Neuronal stem cell (in vitro differentiated cells): ENCODE measurements at regions not wholly inside any gene's neighbourhood (a gene's known extent, or its start where the extent isn't known, plus 50 kb on each side); places are given as distances from the start of the nearest gene placed in this dataset.
A peak's percentile ranks its signal among the peaks of the same experiment; 100 is the strongest.

Source experiments
- DNase-seq: peaks from one replicate; pipeline ENCODE4 v3.0.0-alpha.2; 2013; ENCODE audit warnings: low spot score
- H2AFZ ChIP-seq: one replicate; pipeline ENCODE4 v1.6.1; 2013; ENCODE audit warnings: mild to moderate bottlenecking, low read length, inconsistent platforms
- H2AK5ac ChIP-seq: 2 replicates; pipeline ENCODE4 v1.6.1; 2013; ENCODE audit warnings: low read depth, mild to moderate bottlenecking, inconsistent platforms, low read length, moderate library complexity, mixed read lengths
- H2BK120ac ChIP-seq: 2 replicates; pipeline ENCODE4 v1.6.1; 2013; ENCODE audit warnings: low read depth, mild to moderate bottlenecking, inconsistent platforms, low read length, moderate library complexity, mixed read lengths
- H2BK12ac ChIP-seq: one replicate; pipeline ENCODE4 v1.6.1; 2013; ENCODE audit warnings: low read length, inconsistent platforms
- H2BK15ac ChIP-seq: 2 replicates; pipeline ENCODE4 v1.6.1; 2013; ENCODE audit warnings: mild to moderate bottlenecking, low read length, inconsistent platforms, mixed read lengths
- H2BK5ac ChIP-seq: one replicate; pipeline ENCODE4 v1.6.1; 2013; ENCODE audit warnings: inconsistent platforms, mild to moderate bottlenecking, low read length, moderate library complexity
- H3K14ac ChIP-seq: one replicate; pipeline ENCODE4 v1.6.1; 2013; ENCODE audit warnings: low read length, inconsistent platforms
- H3K18ac ChIP-seq: 2 replicates; pipeline ENCODE4 v1.6.1; 2013; ENCODE audit warnings: low read length, inconsistent platforms
- H3K23ac ChIP-seq: 2 replicates; pipeline ENCODE4 v1.6.1; 2013; ENCODE audit warnings: low read depth, mild to moderate bottlenecking, mixed read lengths, low read length, inconsistent platforms; ENCODE audit not compliant: poor library complexity
- H3K27ac ChIP-seq: replicated peaks from 3 replicates; pipeline ENCODE4 v1.5.1; 2013; ENCODE audit warnings: low read length, inconsistent platforms
- H3K27me3 ChIP-seq, 3 experiments: 2 replicates each; pipeline ENCODE4 v1.6.1; 2013; ENCODE audit warnings: low read length in 3 of 3, mild to moderate bottlenecking in 2 of 3, inconsistent platforms in 1 of 3, low read depth in 1 of 3, mixed read lengths in 1 of 3, moderate library complexity in 1 of 3; ENCODE audit not compliant: control insufficient read depth in 3 of 3, insufficient read depth in 3 of 3
- H3K36me3 ChIP-seq, 2 donors: replicated peaks in 1 of 2; 2 replicates each; pipeline ENCODE4 v1.6.1; 2013; ENCODE audit warnings: low read length in 2 of 2; ENCODE audit not compliant: control insufficient read depth in 2 of 2, insufficient read depth in 2 of 2
- H3K4ac ChIP-seq: 2 replicates; pipeline ENCODE4 v1.6.1; 2013; ENCODE audit warnings: inconsistent platforms, mild to moderate bottlenecking, low read length, moderate library complexity
- H3K4me1 ChIP-seq, 2 donors: 1 replicate in 1 of 2; 2 replicates in 1 of 2; pipeline ENCODE4 v1.6.1; 2013; ENCODE audit warnings: low read length in 2 of 2, low read depth in 1 of 2; ENCODE audit not compliant: control insufficient read depth in 2 of 2, insufficient read depth in 1 of 2
- H3K4me2 ChIP-seq: one replicate; pipeline ENCODE4 v1.6.1; 2013; ENCODE audit warnings: mild to moderate bottlenecking, low read length, inconsistent platforms; ENCODE audit not compliant: insufficient read depth, poor library complexity, severe bottlenecking
- H3K4me3 ChIP-seq, 2 donors: 2 replicates each; pipeline ENCODE4 v1.5.1; 2013; ENCODE audit warnings: low read length in 2 of 2, mild to moderate bottlenecking in 2 of 2, inconsistent platforms in 1 of 2, moderate library complexity in 1 of 2
- H3K79me1 ChIP-seq: one replicate; pipeline ENCODE4 v1.6.1; 2013; ENCODE audit warnings: low read depth, mild to moderate bottlenecking, inconsistent platforms, low read length, moderate library complexity
- H3K9ac ChIP-seq: one replicate; pipeline ENCODE4 v1.6.1; 2013; ENCODE audit warnings: mild to moderate bottlenecking, low read depth, low read length, inconsistent platforms; ENCODE audit not compliant: poor library complexity
- H3K9me3 ChIP-seq, 2 donors: replicated peaks in 1 of 2; 2 replicates each; pipeline versions ENCODE3 to v1.6.1; 2013; ENCODE audit warnings: low read length in 2 of 2, mild to moderate bottlenecking in 2 of 2, inconsistent platforms in 1 of 2, low read depth in 1 of 2, mixed read lengths in 1 of 2, moderate library complexity in 1 of 2; ENCODE audit not compliant: control insufficient read depth in 2 of 2, insufficient read depth in 1 of 2
- H4K8ac ChIP-seq: one replicate; pipeline ENCODE4 v1.6.1; 2013; ENCODE audit warnings: low read depth, mild to moderate bottlenecking, inconsistent platforms, low read length, moderate library complexity
- H4K91ac ChIP-seq: one replicate; pipeline ENCODE4 v1.6.1; 2013; ENCODE audit warnings: low read length, low read depth, mild to moderate bottlenecking, inconsistent platforms; ENCODE audit not compliant: poor library complexity
- WGBS, 2 donors: extraction: QIAGEN DNeasy Blood & Tissue Kit; methylation state at CpG; one replicate each; pipeline ENCODE4 v1.1.7; 2013; ENCODE audit warnings: missing lambda C conversion rate in 2 of 2, mixed read lengths in 1 of 2; ENCODE audit not compliant: insufficient read length in 2 of 2, insufficient replicate concordance in 1 of 2; ENCODE audit errors: extremely low coverage in 2 of 2; 5-methylcytosine and 5-hydroxymethylcytosine counted together

GRCh38 chr9:110058304-110058953, 149.5 kb downstream of the C9orf152 start:
- no peak for DNase-seq

DNA sequence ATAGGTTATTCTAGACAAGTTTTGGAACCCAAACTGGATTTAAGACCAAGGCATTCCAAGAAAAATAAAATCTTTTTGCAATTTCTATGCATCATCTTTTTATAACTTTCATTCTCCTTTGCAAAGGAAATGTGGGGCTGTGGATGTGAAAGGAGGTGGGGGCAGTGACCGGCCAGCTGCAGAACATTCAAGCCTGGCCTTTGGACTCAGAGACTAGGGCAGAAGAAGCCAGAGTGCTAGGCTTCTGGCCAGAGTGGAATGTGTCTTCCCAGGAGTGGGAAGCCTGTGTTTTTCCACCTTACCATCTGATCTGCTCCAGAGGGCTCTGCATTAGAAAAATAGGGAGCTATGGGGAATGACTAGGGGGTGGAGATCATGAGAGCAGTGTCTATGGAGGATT, 148.5 kb downstream of the C9orf152 start:
- no peak overlapping the region for H3K4me2 ChIP-seq
- no peak for DNase-seq
- H2BK5ac ChIP-seq: no peak overlapping the region
- no peak overlapping the region for H4K8ac ChIP-seq
- H3K14ac ChIP-seq: no peak overlapping the region
- H2AK5ac ChIP-seq: no peak overlapping the region
- H3K9ac ChIP-seq: no peak overlapping the region
- H3K9me3 ChIP-seq: peaks cover 0 to 10% of the 10 kb centered on the region in 2 donors
- H2BK12ac ChIP-seq: no peak overlapping the region
- peaks cover 5% of the 10 kb centered on the region for H3K79me1 ChIP-seq
- no peak overlapping the region for H3K18ac ChIP-seq
- peaks cover 0 to 2% of the 10 kb centered on the region in 2 donors for H3K4me1 ChIP-seq
- WGBS, 2 donors: no CpG with 5 or more reads among the region's 1 CpG
- H3K23ac ChIP-seq: no peak overlapping the region
- H3K36me3 ChIP-seq: peaks cover 7 to 80% of the 10 kb centered on the region in 2 donors
- no peak overlapping the region for H2BK15ac ChIP-seq
- no peak overlapping the region for H3K4me3 ChIP-seq
- H3K27ac ChIP-seq: no peak overlapping the region
- no peak overlapping the region for H3K4ac ChIP-seq
- no peak overlapping the region for H4K91ac ChIP-seq
- H2BK120ac ChIP-seq: no peak overlapping the region
- H2AFZ ChIP-seq: no peak overlapping the region
- no peaks in the 10 kb centered on the region for H3K27me3 ChIP-seq

More at GRCh38 chr9:110058304-110058953, 149.5 kb downstream of the C9orf152 start:
- Histone ChIP-seq H3K4me1 (peaks cover 0 to 2% of the 10 kb centered on the region in 2 donors), H3K23ac (no peak overlapping the region), H3K27me3 (no peaks in the 10 kb centered on the region), H3K18ac (no peak overlapping the region), H2AFZ (no peak overlapping the region), H3K4me2 (no peak overlapping the region), H3K27ac (no peak overlapping the region), H2AK5ac (no peak overlapping the region), H4K8ac (no peak overlapping the region), H2BK12ac (no peak overlapping the region), H2BK5ac (no peak overlapping the region), H2BK15ac (no peak overlapping the region), H2BK120ac (no peak overlapping the region), H3K14ac (no peak overlapping the region), H3K9ac (no peak overlapping the region), H3K9me3 (peaks cover 0 to 7% of the 10 kb centered on the region in 2 donors), H4K91ac (no peak overlapping the region), H3K4ac (no peak overlapping the region), H3K4me3 (no peak overlapping the region), H3K36me3 (peaks cover 4 to 78% of the 10 kb centered on the region in 2 donors), H3K79me1 (peaks cover 2% of the 10 kb centered on the region)
- WGBS, 2 donors: no CpG with 5 or more reads among the region's 5 CpGs

- peaks cover 0 to 10% of the 10 kb centered on the region in 2 donors for H3K9me3 ChIP-seq
- H3K27ac ChIP-seq: no peak overlapping the region
- no peak overlapping the region for H3K14ac ChIP-seq
- peaks cover 7% of the 10 kb centered on the region for H3K79me1 ChIP-seq
- no peaks in the 10 kb centered on the region for H3K27me3 ChIP-seq
- no peak for DNase-seq
- H3K4ac ChIP-seq: no peak overlapping the region
- no peak overlapping the region for H3K23ac ChIP-seq
- H2BK15ac ChIP-seq: no peak overlapping the region
- no peak overlapping the region for H3K18ac ChIP-seq
- H2BK5ac ChIP-seq: peak overlapping the region; percentile 72
- peaks cover 2 to 4% of the 10 kb centered on the region in 2 donors for H3K4me1 ChIP-seq
- no peak overlapping the region for H2BK120ac ChIP-seq
- H4K8ac ChIP-seq: no peak overlapping the region
- H2AK5ac ChIP-seq: peak overlapping the region; percentile 14
- H3K9ac ChIP-seq: no peak overlapping the region
- no peak overlapping the region for H3K4me3 ChIP-seq
- H4K91ac ChIP-seq: no peak overlapping the region
- H3K4me2 ChIP-seq: no peak overlapping the region
- H3K36me3 ChIP-seq: peaks cover 7 to 62% of the 10 kb centered on the region in 2 donors
- WGBS, 2 donors: no CpG with 5 or more reads among the region's 5 CpGs
- H2AFZ ChIP-seq: no peak overlapping the region
- no peak overlapping the region for H2BK12ac ChIP-seq
Observed at GRCh38 chr9:110064803-110065202, 143.2 kb downstream of the C9orf152 start.

DNA sequence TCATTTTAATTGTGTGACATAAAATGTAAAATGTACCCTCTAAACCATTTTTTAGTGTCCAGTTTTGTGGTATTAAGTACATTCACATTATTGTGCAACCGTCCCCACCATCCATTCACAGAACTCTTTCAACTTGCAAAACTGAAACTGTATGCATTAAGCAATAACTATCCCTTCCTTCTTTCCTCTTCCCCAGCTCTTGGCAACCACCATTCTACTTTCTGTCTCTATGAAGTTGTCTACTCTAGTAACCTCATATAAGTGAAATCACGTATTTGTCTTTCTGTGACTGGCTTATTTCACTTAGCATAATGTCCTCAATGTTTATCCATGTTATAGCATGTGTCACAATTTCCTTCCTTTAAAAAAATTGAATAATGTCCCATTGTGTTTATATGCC, 142.4 kb downstream of the C9orf152 start:
- peaks cover 2 to 4% of the 10 kb centered on the region in 2 donors for H3K4me1 ChIP-seq
- H2BK120ac ChIP-seq: no peak overlapping the region
- H2AFZ ChIP-seq: no peak overlapping the region
- H3K36me3 ChIP-seq: peaks cover 6 to 60% of the 10 kb centered on the region in 2 donors
- no peak overlapping the region for H3K23ac ChIP-seq
- no peak for DNase-seq
- H3K4me2 ChIP-seq: no peak overlapping the region
- H3K27ac ChIP-seq: no peak overlapping the region
- peaks cover 0 to 10% of the 10 kb centered on the region in 2 donors for H3K9me3 ChIP-seq
- H3K27me3 ChIP-seq: no peaks in the 10 kb centered on the region
- peaks cover 7% of the 10 kb centered on the region for H3K79me1 ChIP-seq
- H3K18ac ChIP-seq: no peak overlapping the region
- H2BK12ac ChIP-seq: no peak overlapping the region
- no peak overlapping the region for H3K4me3 ChIP-seq
- H3K14ac ChIP-seq: no peak overlapping the region
- H2BK5ac ChIP-seq: no peak overlapping the region
- no peak overlapping the region for H4K91ac ChIP-seq
- WGBS, 2 donors: no CpG with 5 or more reads among the region's 2 CpGs
- H2BK15ac ChIP-seq: no peak overlapping the region
- no peak overlapping the region for H4K8ac ChIP-seq
- no peak overlapping the region for H3K4ac ChIP-seq
- H2AK5ac ChIP-seq: no peak overlapping the region
- no peak overlapping the region for H3K9ac ChIP-seq
